Cardiac fibroblast (primary cell): ENCODE measurements at regions not wholly inside any gene's neighbourhood (a gene's known extent, or its start where the extent isn't known, plus 50 kb on each side); places are given as distances from the start of the nearest gene placed in this dataset.
"Not testable (repeated sequence)": the region's sequence is repeated elsewhere in the genome, so short reads cannot be mapped to it uniquely, and the experiment has no call there.

Source experiments
- DNase-seq, 2 donors: peaks; one replicate each; pipeline versions ENCODE4 v3.0.0 to v3.0.0-alpha.2; 2010; ENCODE audit warnings: low read depth in 2 of 2
- H3K4me3 ChIP-seq, 2 donors: replicated peaks in 1 of 2; 1 replicate in 1 of 2; 2 replicates in 1 of 2; pipeline ENCODE4 v1.5.1; 2011; ENCODE audit warnings: low read depth in 2 of 2, low read length in 2 of 2, mild to moderate bottlenecking in 2 of 2, moderate library complexity in 1 of 2
- TF ChIP-seq, protein P1 (sequence below): IDR thresholded peaks from one replicate; pipeline ENCODE4 v1.5.1; 2011; ENCODE audit warnings: low read depth, mild to moderate bottlenecking, low read length, inconsistent platforms

DNA sequence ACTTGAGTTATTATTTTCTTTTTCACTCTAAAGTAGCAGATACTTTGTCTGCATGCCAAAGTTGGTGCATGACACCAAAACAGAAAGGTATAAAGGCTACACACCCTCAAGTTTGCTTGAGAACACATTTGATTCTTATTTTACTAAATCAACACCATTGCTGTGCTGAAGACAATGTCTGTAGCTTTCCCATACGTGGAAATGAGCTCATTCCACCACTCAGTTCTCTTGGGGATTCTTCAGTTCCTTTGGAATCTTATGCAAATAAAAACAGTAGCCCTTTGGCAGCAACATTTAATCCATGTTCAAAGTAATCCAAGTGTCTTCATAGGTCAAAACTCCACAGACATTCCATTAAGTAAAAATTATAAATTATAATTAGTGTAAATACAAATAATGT is 264.9 kb downstream of the TLE1 start:
- DNase-seq: peak in 1 of 2 donors; percentile 74
- TF ChIP-seq, protein P1, sequence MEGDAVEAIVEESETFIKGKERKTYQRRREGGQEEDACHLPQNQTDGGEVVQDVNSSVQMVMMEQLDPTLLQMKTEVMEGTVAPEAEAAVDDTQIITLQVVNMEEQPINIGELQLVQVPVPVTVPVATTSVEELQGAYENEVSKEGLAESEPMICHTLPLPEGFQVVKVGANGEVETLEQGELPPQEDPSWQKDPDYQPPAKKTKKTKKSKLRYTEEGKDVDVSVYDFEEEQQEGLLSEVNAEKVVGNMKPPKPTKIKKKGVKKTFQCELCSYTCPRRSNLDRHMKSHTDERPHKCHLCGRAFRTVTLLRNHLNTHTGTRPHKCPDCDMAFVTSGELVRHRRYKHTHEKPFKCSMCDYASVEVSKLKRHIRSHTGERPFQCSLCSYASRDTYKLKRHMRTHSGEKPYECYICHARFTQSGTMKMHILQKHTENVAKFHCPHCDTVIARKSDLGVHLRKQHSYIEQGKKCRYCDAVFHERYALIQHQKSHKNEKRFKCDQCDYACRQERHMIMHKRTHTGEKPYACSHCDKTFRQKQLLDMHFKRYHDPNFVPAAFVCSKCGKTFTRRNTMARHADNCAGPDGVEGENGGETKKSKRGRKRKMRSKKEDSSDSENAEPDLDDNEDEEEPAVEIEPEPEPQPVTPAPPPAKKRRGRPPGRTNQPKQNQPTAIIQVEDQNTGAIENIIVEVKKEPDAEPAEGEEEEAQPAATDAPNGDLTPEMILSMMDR: no peak
- H3K4me3 ChIP-seq: no peak overlapping the region

DNA sequence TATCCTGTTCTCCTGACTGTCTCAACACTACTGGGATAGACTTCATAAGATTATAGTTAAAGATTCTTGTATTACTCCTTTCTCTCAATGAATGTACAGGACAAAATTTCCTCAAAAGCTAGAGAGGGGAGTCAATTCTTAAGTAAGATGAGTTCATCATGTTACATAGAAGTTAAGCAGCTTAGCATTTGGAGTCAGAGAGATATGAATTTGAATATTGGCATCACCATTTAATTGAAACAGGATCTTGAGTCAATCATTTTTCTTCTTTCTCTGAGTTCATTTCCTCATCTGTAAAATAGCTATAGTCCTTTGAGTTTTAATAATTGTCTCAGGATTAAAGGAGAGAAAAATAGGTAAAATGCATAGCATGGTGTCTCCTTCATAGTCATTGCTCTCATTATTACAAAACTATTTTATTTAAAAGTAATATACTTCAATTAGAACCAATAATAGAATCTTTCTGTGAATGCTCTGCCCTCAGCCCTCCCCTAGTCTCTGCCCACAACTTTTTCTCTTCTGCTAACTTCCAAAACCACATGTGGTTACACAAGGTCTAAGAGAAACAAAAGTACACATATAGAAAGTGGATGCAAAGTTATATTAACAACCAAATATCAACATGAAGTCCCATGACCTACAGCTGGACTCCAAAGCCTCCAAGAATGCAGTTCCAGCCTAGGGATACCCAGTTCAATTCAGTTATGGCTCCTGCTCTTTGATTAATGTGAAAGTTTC is 265.6 kb downstream of the TLE1 start:
- DNase-seq: no peak
- H3K4me3 ChIP-seq: no peak overlapping the region
- TF ChIP-seq, protein P1: no peak

GRCh38 chr9:81421090-81421489 is 268.3 kb downstream of the TLE1 start:
- DNase-seq, H3K4me3 ChIP-seq: not testable (repeated sequence)

DNA sequence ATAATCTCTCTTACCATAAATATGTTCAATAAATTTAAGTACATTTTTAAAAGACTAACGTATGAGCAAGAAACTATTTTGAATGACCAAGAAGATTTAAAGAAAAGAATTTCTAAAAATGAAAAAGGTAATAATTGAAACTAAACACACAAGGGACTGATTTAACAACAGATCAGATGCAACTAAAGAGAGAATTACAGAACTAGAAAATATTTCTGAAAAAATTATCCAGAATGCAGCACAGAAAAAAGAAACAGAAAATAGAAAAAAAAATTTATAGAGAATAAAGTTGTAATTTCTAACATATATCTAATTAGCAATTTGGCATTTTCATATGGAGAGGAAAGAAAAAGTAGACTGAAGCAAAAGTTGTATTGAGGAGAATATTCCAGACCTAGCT is 269.3 kb downstream of the TLE1 start:
- H3K4me3 ChIP-seq: no peak overlapping the region
- TF ChIP-seq, protein P1: no peak
- DNase-seq: no peak

DNA sequence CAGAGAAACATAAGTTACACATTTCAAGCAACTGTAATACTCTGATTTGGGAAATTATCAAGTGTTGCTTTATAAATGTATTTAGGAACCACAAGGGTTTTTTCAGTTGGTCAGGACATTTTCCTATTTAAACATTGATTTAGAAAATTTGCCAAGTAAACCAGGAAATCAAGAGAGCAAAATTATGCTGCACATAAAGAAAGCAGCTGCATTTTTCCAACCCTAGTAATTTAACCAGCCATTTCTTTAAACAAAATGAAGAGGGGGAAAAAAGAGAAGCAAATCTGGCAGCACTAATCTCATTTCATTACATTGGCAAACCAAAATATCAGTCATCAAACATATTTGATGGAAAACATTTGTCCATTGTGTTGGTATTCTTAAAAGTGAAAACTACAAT is 271.4 kb downstream of the TLE1 start:
- TF ChIP-seq, protein P1: no peak
- H3K4me3 ChIP-seq: no peak overlapping the region
- DNase-seq: no peak

GRCh38 chr9:81417299-81417675 is 272.1 kb downstream of the TLE1 start:
- TF ChIP-seq, protein P1: no peak
- no peak for DNase-seq
- no peak overlapping the region for H3K4me3 ChIP-seq

DNA sequence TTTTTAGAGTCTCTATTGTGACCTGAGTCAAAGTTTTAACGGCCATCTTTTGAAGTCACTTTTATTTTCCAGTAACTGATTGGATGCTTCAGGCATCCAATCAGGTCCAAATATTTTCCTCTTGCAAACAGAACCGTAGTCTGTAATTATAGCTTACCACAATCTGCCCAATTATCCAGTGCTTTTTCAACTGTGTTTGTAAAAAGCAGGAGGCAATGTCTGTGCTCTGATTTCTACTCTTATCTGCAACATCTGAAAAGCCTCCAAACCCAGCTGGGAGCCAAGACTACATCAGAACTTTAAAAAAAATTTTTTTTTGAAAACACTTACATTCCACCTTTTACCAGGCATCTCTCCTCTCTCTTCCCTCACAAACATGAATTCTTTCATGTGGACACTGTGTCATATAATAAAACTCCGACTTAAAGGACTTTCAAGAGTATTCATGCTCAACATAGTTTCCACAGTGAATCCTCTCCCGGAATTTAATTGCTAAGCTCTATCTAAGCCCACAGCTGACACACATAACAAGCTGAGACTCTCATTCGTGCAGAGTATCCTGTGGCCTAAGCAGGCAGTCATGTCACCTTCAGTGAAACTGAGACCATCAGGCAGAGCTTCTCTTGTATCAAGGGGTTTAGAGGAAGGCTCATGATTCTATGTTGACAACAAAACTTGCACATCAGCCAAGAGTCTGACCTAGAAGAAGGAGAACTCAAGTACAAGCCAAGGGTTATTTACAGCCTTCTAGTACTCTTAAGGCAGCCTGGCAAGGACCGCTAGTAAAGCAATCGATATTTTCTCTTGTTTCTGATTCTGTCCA is 272.7 kb downstream of the TLE1 start:
- no peak overlapping the region for H3K4me3 ChIP-seq
- TF ChIP-seq, protein P1: no peak
- peak in 1 of 2 donors; percentile 25 for DNase-seq
